ENCODE measurements at regions not wholly inside any gene's neighbourhood (a gene's known extent, or its start where the extent isn't known, plus 50 kb on each side); places are given as distances from the start of the nearest gene placed in this dataset.
A peak's percentile ranks its signal among the peaks of the same experiment; 100 is the strongest.
"Not testable (repeated sequence)": the region's sequence is repeated elsewhere in the genome, so short reads cannot be mapped to it uniquely, and the experiment has no call there.

DNA sequence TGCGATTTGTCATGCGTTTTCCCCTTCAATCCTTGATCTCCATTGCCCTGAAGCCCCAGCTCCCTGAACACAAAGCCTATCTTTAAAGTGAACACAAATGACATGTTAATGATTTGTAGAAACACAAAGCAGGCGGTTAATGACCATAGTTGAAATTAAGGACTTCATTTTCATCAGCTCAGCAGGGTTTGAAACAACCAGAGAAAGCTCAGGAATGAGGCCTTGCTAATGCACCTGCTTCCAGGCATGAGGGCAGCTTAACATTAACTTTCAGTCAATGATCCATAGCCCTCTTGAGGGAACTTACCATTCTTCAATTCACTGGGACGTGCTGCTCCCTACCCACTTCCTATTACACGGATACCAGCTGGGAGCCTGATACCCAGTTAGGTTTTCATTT is 427.2 kb upstream of the CBLB start:
- Histone ChIP-seq H3K4me2 (ENCODE audit: low read depth, low read length, poor library complexity, severe bottlenecking) (no peak overlapping the region), H2AFZ (ENCODE audit: low read length) (no peak overlapping the region), H3K4me3 (ENCODE audit: low read length) (no peak overlapping the region), H3K27me3 (ENCODE audit: low read length) (no peaks in the 10 kb centered on the region), H3K9me2 (replicated peaks; ENCODE audit: insufficient read depth, low read length) (no peaks in the 10 kb centered on the region), H3K9ac (ENCODE audit: low read length) (no peak overlapping the region), H3K9me3 (ENCODE audit: low read length) (no peaks in the 10 kb centered on the region), H3K36me3 (ENCODE audit: insufficient read depth, low read length) (no peaks in the 10 kb centered on the region), H4K20me1 (ENCODE audit: insufficient read depth, low read depth, low read length) (no peaks in the 10 kb centered on the region), H3K27ac (ENCODE audit: low read length) (no peak overlapping the region), H3K79me2 (ENCODE audit: low read length) (no peaks in the 10 kb centered on the region), H3K4me1 (ENCODE audit: low read length) (peaks cover 8% of the 10 kb centered on the region)
- no peak for DNase-seq

DNA sequence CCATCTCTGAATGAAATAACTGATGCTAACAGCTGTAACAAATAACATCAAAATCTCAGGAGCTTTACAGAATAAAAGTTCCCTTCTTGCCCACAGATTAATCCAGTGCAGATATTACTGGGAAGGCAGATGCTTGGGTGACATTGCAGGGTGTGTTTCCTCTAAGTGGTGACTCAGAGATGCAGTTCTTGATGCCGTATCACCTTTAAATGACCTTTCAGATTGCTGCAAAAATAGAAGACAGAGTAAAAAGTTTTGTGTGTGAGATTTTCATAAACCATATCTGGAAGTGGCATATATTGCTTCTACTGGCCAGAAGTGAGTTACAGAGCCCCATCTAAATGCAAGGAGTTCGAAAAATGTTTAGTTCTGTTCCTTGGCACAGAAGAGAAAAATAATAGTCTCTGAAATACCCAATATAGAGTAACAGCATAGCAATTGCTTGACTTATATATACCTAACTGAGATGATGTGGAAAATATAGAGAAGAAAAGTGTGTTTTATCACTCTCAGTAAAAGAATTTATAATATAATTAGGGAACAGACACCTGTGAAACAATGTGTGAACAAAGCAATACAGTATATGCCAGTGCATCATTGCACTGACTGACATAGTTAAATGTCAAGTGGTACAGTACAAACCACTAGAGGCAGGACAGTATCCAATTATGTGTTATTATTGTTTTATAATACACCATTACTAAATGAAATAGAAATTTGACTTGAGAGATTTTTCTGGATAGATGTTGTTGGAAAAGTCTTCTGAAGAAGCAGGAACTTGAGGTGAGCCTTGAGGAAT is 430.7 kb upstream of the CBLB start:
- no peaks in the 10 kb centered on the region for H3K27me3 ChIP-seq (ENCODE audit: low read length)
- DNase-seq = peak; percentile 42
- H4K20me1 ChIP-seq (ENCODE audit: insufficient read depth, low read depth, low read length) = no peaks in the 10 kb centered on the region
- no peak overlapping the region for H3K9ac ChIP-seq (ENCODE audit: low read length)
- H2AFZ ChIP-seq (ENCODE audit: low read length) = no peak overlapping the region
- no peak overlapping the region for H3K27ac ChIP-seq (ENCODE audit: low read length)
- H3K4me3 ChIP-seq (ENCODE audit: low read length) = no peak overlapping the region
- H3K4me2 ChIP-seq (ENCODE audit: low read depth, low read length, poor library complexity, severe bottlenecking) = no peak overlapping the region
- H3K9me3 ChIP-seq (ENCODE audit: low read length) = no peaks in the 10 kb centered on the region
- peaks cover 23% of the 10 kb centered on the region for H3K4me1 ChIP-seq (ENCODE audit: low read length)
- no peaks in the 10 kb centered on the region for H3K79me2 ChIP-seq (ENCODE audit: low read length)
- no peaks in the 10 kb centered on the region for H3K36me3 ChIP-seq (ENCODE audit: insufficient read depth, low read length)
- no peaks in the 10 kb centered on the region for H3K9me2 ChIP-seq (replicated peaks; ENCODE audit: insufficient read depth, low read length)

DNA sequence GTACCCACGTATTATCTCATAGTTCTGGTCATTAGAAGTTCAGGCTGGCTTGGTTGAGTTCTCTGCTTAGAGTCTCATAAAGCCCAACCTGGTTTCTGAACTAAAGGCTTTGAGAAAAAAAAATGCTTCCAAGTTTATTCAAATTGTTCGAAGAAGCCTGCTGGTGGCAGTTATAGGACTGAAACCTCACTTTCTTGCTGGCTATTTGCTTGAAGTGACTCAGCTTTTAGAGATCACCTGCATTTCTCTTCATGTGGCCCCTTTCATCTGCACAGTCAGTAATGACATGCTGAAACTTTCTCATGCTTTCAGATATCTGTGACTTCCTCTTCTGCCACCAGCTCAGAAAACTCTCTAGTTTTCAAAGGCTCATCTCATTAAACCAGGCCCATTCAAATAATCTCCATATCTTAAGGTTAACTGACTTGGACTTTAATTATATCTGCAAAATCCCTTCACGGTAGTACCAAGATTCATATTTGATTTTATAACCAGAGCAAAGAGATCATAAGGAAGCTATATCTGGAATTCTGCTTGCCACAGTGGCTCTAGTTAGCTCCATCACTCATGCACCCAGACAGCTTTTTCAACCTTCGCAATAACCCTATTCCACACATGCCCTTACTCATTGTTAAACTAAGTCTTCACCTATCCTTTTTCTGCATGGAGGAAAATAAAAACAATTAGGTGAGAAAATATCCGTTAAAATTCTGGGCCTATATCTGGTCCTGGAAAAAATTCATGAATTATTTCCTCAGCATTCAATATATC is 433.8 kb upstream of the CBLB start:
- no peaks in the 10 kb centered on the region for H3K79me2 ChIP-seq (ENCODE audit: low read length)
- peaks cover 23% of the 10 kb centered on the region for H3K4me1 ChIP-seq (ENCODE audit: low read length)
- H3K9me2 ChIP-seq (replicated peaks; ENCODE audit: insufficient read depth, low read length) = no peaks in the 10 kb centered on the region
- peak overlapping the region; percentile 53 for H3K4me2 ChIP-seq (ENCODE audit: low read depth, low read length, poor library complexity, severe bottlenecking)
- no peak overlapping the region for H3K4me3 ChIP-seq (ENCODE audit: low read length)
- peak; percentile 71 for DNase-seq
- H3K27ac ChIP-seq (ENCODE audit: low read length) = peak overlapping the region; percentile 81
- peak overlapping the region; percentile 38 for H3K9ac ChIP-seq (ENCODE audit: low read length)
- H2AFZ ChIP-seq (ENCODE audit: low read length) = peak overlapping the region; percentile 73
- H3K27me3 ChIP-seq (ENCODE audit: low read length) = no peaks in the 10 kb centered on the region
- H3K9me3 ChIP-seq (ENCODE audit: low read length) = no peaks in the 10 kb centered on the region
- H3K36me3 ChIP-seq (ENCODE audit: insufficient read depth, low read length) = no peaks in the 10 kb centered on the region
- no peaks in the 10 kb centered on the region for H4K20me1 ChIP-seq (ENCODE audit: insufficient read depth, low read depth, low read length)

DNA sequence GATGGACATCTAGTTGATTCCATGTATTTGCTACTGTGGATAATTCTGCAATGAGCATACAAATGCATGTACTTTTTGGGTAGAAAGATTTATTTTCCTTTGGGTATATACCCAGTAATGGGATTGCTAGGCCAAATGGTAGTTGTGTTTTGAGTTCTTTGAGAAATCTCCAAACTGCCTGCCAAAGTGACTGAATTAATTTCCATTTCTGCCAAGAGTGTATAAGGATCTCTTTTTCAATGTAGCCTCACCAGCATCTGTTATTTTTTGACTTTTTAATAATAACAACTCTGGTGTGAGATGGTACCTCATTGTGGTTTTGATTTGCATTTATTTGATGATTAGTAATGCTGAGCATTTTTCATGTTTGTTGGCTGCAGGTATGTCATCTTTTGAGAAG is 435.0 kb upstream of the CBLB start:
- no peak overlapping the region for H3K4me2 ChIP-seq (ENCODE audit: low read depth, low read length, poor library complexity, severe bottlenecking)
- no peaks in the 10 kb centered on the region for H3K36me3 ChIP-seq (ENCODE audit: insufficient read depth, low read length)

DNA sequence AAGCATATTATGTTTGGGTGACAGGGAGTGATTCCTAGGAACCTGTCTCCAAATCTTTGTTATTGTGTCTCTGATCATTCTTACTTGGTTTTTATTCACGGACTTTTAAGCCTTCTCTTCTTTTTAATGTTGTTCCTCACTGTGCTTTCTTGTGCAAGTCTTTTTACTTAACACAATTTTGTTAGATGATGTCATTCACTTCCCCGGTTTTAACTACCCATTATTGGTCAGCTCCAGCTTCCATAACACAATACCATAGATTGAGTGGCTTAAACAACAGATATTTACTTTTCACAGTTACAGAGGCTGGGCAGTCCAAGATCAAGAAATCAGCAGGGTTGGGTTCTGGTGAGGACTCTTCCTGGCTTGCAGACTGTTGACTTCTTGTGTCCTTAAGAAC is 436.3 kb upstream of the CBLB start:
- Histone ChIP-seq H3K27ac (ENCODE audit: low read length) (no peak overlapping the region), H3K4me2 (ENCODE audit: low read depth, low read length, poor library complexity, severe bottlenecking) (no peak overlapping the region), H3K9me3 (ENCODE audit: low read length) (no peaks in the 10 kb centered on the region), H2AFZ (ENCODE audit: low read length) (no peak overlapping the region), H3K4me1 (ENCODE audit: low read length) (peaks cover 15% of the 10 kb centered on the region), H3K27me3 (ENCODE audit: low read length) (no peaks in the 10 kb centered on the region), H3K9ac (ENCODE audit: low read length) (no peak overlapping the region), H4K20me1 (ENCODE audit: insufficient read depth, low read depth, low read length) (no peaks in the 10 kb centered on the region), H3K36me3 (ENCODE audit: insufficient read depth, low read length) (no peaks in the 10 kb centered on the region), H3K4me3 (ENCODE audit: low read length) (no peak overlapping the region), H3K79me2 (ENCODE audit: low read length) (no peaks in the 10 kb centered on the region), H3K9me2 (replicated peaks; ENCODE audit: insufficient read depth, low read length) (no peaks in the 10 kb centered on the region)
- no peak for DNase-seq

More for the DNA sequence above, 435.0 kb upstream of the CBLB start:
- Histone ChIP-seq H3K27me3 (ENCODE audit: low read length) (no peaks in the 10 kb centered on the region), H3K4me3 (ENCODE audit: low read length) (no peak overlapping the region), H4K20me1 (ENCODE audit: insufficient read depth, low read depth, low read length) (no peaks in the 10 kb centered on the region), H3K4me1 (ENCODE audit: low read length) (peaks cover 23% of the 10 kb centered on the region), H3K9me2 (replicated peaks; ENCODE audit: insufficient read depth, low read length) (no peaks in the 10 kb centered on the region), H3K27ac (ENCODE audit: low read length) (no peak overlapping the region), H2AFZ (ENCODE audit: low read length) (peak overlapping the region; percentile 30; the same call in 1 of the 2 replicates), H3K79me2 (ENCODE audit: low read length) (no peaks in the 10 kb centered on the region), H3K9ac (ENCODE audit: low read length) (no peak overlapping the region), H3K9me3 (ENCODE audit: low read length) (no peaks in the 10 kb centered on the region)
- no peak for DNase-seq

DNA sequence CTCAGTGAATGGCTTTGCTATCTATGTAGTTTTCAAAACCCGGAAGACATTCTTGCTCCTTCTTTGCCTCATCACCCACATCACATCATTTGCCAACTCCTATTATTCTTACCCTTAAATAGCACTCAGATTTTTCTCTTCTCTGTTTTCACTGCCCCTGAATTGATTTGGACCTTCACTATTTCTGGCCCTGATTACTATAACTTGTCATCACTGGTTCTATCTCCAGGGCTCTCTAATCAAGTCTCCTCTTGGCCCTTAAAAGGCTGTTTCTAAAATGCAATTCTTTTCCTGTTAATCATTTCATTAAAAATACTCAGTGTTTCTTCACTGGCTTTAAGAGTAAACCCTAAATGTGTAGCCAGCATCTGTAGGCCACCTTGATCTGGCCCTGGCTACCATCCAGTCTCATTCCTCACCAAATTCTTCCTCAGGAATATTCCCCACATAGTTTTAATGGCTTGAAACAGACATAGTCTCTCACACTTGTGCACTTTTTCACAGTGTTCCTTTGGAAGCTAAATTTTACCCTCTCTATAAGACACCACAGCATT is 437.1 kb upstream of the CBLB start:
- no peak overlapping the region for H3K27ac ChIP-seq (ENCODE audit: low read length)
- no peaks in the 10 kb centered on the region for H3K79me2 ChIP-seq (ENCODE audit: low read length)
- H3K9me2 ChIP-seq (replicated peaks; ENCODE audit: insufficient read depth, low read length) = no peaks in the 10 kb centered on the region
- no peaks in the 10 kb centered on the region for H4K20me1 ChIP-seq (ENCODE audit: insufficient read depth, low read depth, low read length)
- H3K4me2 ChIP-seq (ENCODE audit: low read depth, low read length, poor library complexity, severe bottlenecking) = no peak overlapping the region
- no peak overlapping the region for H2AFZ ChIP-seq (ENCODE audit: low read length)
- DNase-seq = no peak
- no peaks in the 10 kb centered on the region for H3K9me3 ChIP-seq (ENCODE audit: low read length)
- H3K4me3 ChIP-seq (ENCODE audit: low read length) = no peak overlapping the region
- peaks cover 15% of the 10 kb centered on the region for H3K4me1 ChIP-seq (ENCODE audit: low read length)
- no peak overlapping the region for H3K9ac ChIP-seq (ENCODE audit: low read length)
- H3K27me3 ChIP-seq (ENCODE audit: low read length) = no peaks in the 10 kb centered on the region
- no peaks in the 10 kb centered on the region for H3K36me3 ChIP-seq (ENCODE audit: insufficient read depth, low read length)

DNA sequence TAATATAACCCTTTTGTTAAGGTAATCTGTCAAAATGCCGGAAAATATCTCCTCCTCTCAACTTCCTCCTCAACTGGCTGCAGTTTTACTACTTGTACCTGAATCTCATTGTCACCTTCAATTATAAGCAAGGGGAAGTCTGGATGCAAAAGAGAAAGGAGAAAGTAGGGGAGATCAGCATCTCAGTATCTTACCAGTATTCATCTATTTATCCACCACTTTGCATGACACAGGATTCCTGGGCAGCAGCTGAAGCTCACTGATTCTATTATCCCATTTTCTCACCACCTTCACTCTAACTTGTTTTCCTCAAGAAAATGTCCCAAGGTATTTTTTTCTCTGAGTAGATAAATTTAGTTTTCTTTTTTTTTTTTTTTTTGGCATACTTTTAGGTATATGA is 440.5 kb upstream of the CBLB start:
- H3K4me1 ChIP-seq (ENCODE audit: low read length) = no peaks in the 10 kb centered on the region; the same call in 1 of the 2 replicates
- H3K9ac ChIP-seq (ENCODE audit: low read length) = no peak overlapping the region
- no peak overlapping the region for H2AFZ ChIP-seq (ENCODE audit: low read length)
- no peaks in the 10 kb centered on the region for H3K9me2 ChIP-seq (replicated peaks; ENCODE audit: insufficient read depth, low read length)
- H3K79me2 ChIP-seq (ENCODE audit: low read length) = no peaks in the 10 kb centered on the region
- H3K4me2 ChIP-seq (ENCODE audit: low read depth, low read length, poor library complexity, severe bottlenecking) = no peak overlapping the region
- H3K27ac ChIP-seq (ENCODE audit: low read length) = no peak overlapping the region
- no peaks in the 10 kb centered on the region for H3K27me3 ChIP-seq (ENCODE audit: low read length)
- no peaks in the 10 kb centered on the region for H3K36me3 ChIP-seq (ENCODE audit: insufficient read depth, low read length)
- no peak for DNase-seq
- H4K20me1 ChIP-seq (ENCODE audit: insufficient read depth, low read depth, low read length) = no peaks in the 10 kb centered on the region
- no peaks in the 10 kb centered on the region for H3K9me3 ChIP-seq (ENCODE audit: low read length)
- no peak overlapping the region for H3K4me3 ChIP-seq (ENCODE audit: low read length)

DNA sequence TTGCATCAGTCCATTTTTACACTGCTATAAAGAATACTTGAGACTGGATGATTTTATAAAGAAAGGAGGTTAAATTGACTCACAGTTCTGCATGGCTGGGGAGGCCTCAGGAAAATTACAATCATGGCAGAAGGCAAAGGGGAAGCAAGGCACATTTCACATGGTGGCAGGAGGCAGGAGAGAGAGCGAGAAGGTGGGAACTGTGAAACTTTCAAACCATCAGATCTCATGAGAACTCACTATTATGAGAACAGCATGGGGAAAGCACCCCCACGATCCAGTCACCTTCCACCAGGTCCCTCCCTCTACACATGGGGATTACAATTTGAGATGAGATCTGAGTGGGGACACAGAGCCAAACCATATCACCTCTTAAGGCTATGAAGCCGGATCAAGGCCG is 441.0 kb upstream of the CBLB start:
- H3K9me2 ChIP-seq (replicated peaks; ENCODE audit: insufficient read depth, low read length); H3K4me3 ChIP-seq (ENCODE audit: low read length); H3K4me2 ChIP-seq (ENCODE audit: low read depth, low read length, poor library complexity, severe bottlenecking); H3K9me3 ChIP-seq (ENCODE audit: low read length); DNase-seq; H4K20me1 ChIP-seq (ENCODE audit: insufficient read depth, low read depth, low read length); H3K36me3 ChIP-seq (ENCODE audit: insufficient read depth, low read length); H3K27me3 ChIP-seq (ENCODE audit: low read length); H3K9ac ChIP-seq (ENCODE audit: low read length); H2AFZ ChIP-seq (ENCODE audit: low read length); H3K79me2 ChIP-seq (ENCODE audit: low read length); H3K4me1 ChIP-seq (ENCODE audit: low read length); H3K27ac ChIP-seq (ENCODE audit: low read length): not testable (repeated sequence)

All from Karpas-422 (cell line).